Stomach (tissue), 4 donors: ENCODE measurements at regions not wholly inside any gene's neighbourhood (a gene's known extent, or its start where the extent isn't known, plus 50 kb on each side); places are given as distances from the start of the nearest gene placed in this dataset.

Experiments used
- CTCF ChIP-seq, 7 experiments: fragments of 450-650 bp in 4 of 7; fragments of 200-600 bp in 3 of 7; sonication (generic) in 3 of 7; IDR thresholded peaks; one replicate each; pipeline ENCODE4 v1.5.1; 2016 to 2019; ENCODE audit warnings: antibody characterized with exemption in 7 of 7, control low read depth in 2 of 7, mild to moderate bottlenecking in 1 of 7
- POLR2AphosphoS5 ChIP-seq, 3 donors: sonication (generic); formaldehyde crosslinking; IDR thresholded peaks; one replicate each; pipeline ENCODE4 v1.6.1; 2016; ENCODE audit warnings: antibody characterized with exemption in 3 of 3

DNA sequence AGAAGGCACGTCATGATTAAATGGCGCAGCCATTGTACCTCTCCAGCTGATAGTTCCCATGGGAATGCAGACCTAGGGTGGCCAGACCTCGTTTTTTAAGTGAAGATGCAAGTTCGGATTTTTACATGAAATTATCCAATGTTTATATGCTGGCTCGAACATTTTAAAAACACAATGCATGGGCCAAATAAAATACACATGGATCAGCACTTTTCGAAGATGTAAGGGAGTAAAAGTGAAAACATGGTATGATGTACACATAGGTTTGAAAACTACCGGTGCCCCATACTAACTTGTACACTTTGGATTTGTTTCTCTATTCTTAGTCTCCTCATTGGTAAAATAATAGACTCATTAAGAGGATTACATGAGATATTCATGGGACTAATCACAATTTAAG lies 412.5 kb upstream of the CCNG1 start:
- TF ChIP-seq CTCF (IDR thresholded peaks at IDR 0.05) (no peak), POLR2AphosphoS5 (IDR thresholded peaks at IDR 0.05) (no peak)
